ENCODE measurements at regions not wholly inside any gene's neighbourhood (a gene's known extent, or its start where the extent isn't known, plus 50 kb on each side); places are given as distances from the start of the nearest gene placed in this dataset.

GRCh38 chr22:49028111-49028510 lies 799.6 kb downstream of the BRD1 start:
- Histone ChIP-seq H2AFZ (ENCODE audit: low read length) (no peak overlapping the region), H3K79me2 (ENCODE audit: low read length) (no peaks in the 10 kb centered on the region), H3K27ac (ENCODE audit: low read length) (no peak overlapping the region), H3K27me3 (ENCODE audit: low read length) (no peaks in the 10 kb centered on the region), H4K20me1 (ENCODE audit: insufficient read depth, low read depth, low read length) (no peaks in the 10 kb centered on the region), H3K4me3 (ENCODE audit: low read length) (no peak overlapping the region), H3K36me3 (ENCODE audit: insufficient read depth, low read length) (no peaks in the 10 kb centered on the region), H3K9me3 (ENCODE audit: low read length) (no peaks in the 10 kb centered on the region), H3K4me2 (ENCODE audit: low read depth, low read length, poor library complexity, severe bottlenecking) (no peak overlapping the region), H3K4me1 (ENCODE audit: low read length) (no peaks in the 10 kb centered on the region), H3K9ac (ENCODE audit: low read length) (no peak overlapping the region), H3K9me2 (replicated peaks; ENCODE audit: insufficient read depth, low read length) (no peaks in the 10 kb centered on the region)
- DNase-seq, result no peak

GRCh38 chr22:49027368-49027670 lies 800.4 kb downstream of the BRD1 start:
- Histone ChIP-seq H3K27ac (ENCODE audit: low read length) (no peak overlapping the region), H3K4me3 (ENCODE audit: low read length) (no peak overlapping the region), H4K20me1 (ENCODE audit: insufficient read depth, low read depth, low read length) (no peaks in the 10 kb centered on the region), H3K9ac (ENCODE audit: low read length) (no peak overlapping the region), H3K4me2 (ENCODE audit: low read depth, low read length, poor library complexity, severe bottlenecking) (no peak overlapping the region), H3K9me2 (replicated peaks; ENCODE audit: insufficient read depth, low read length) (no peaks in the 10 kb centered on the region), H3K4me1 (ENCODE audit: low read length) (no peaks in the 10 kb centered on the region), H3K36me3 (ENCODE audit: insufficient read depth, low read length) (no peaks in the 10 kb centered on the region), H3K27me3 (ENCODE audit: low read length) (no peaks in the 10 kb centered on the region), H3K79me2 (ENCODE audit: low read length) (no peaks in the 10 kb centered on the region), H3K9me3 (ENCODE audit: low read length) (no peaks in the 10 kb centered on the region), H2AFZ (ENCODE audit: low read length) (no peak overlapping the region)
- no peak for DNase-seq

DNA sequence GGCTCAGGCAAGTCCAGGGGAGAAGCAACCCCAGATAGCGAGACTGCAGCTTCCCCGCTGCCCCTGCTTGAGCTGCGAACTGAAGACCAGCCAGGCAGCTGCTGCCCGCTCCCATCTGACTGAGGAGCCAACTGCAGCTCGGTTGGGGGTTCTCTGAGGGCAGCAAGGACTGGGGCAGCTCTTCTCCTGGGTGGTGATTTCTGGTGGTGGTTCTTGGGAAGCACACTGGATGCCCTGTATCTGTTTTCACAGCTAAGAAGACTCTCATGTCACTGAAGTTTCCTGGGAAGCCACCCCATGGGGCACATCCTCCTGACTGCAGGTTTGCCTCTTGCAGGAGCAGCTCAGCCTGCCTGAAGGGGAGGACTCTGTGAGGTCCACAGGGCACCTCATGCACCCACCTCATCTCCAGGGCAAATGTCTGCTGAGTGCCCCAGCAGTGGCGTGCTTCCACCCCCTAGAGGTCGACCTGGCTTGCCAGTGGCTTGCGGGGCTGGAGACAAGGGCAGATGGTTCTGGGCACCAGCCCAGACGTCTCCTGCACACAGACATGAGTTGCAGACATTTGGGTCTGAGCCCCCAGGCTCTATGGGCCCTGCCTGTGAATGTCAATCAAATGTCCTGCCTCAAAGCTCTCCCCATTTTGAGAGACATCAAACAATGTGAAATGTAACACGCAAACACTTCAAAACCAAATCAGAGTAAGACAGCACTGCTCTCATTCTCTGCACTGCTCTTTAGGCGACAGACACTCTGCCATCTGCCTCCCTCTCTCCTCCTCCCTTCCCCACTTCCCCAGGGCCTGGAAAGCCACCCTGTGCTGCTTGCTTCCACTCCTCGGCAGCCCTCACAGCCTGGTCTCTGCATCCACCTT lies 800.9 kb downstream of the BRD1 start:
- Histone ChIP-seq H3K9me2 (replicated peaks; ENCODE audit: insufficient read depth, low read length) (no peaks in the 10 kb centered on the region), H3K4me2 (ENCODE audit: low read depth, low read length, poor library complexity, severe bottlenecking) (no peak overlapping the region), H2AFZ (ENCODE audit: low read length) (no peak overlapping the region), H4K20me1 (ENCODE audit: insufficient read depth, low read depth, low read length) (no peaks in the 10 kb centered on the region), H3K9ac (ENCODE audit: low read length) (no peak overlapping the region), H3K27ac (ENCODE audit: low read length) (no peak overlapping the region), H3K79me2 (ENCODE audit: low read length) (no peaks in the 10 kb centered on the region), H3K9me3 (ENCODE audit: low read length) (no peaks in the 10 kb centered on the region), H3K4me1 (ENCODE audit: low read length) (no peaks in the 10 kb centered on the region), H3K36me3 (ENCODE audit: insufficient read depth, low read length) (no peaks in the 10 kb centered on the region), H3K27me3 (ENCODE audit: low read length) (no peaks in the 10 kb centered on the region), H3K4me3 (ENCODE audit: low read length) (no peak overlapping the region)
- DNase-seq, result peak; percentile 73

DNA sequence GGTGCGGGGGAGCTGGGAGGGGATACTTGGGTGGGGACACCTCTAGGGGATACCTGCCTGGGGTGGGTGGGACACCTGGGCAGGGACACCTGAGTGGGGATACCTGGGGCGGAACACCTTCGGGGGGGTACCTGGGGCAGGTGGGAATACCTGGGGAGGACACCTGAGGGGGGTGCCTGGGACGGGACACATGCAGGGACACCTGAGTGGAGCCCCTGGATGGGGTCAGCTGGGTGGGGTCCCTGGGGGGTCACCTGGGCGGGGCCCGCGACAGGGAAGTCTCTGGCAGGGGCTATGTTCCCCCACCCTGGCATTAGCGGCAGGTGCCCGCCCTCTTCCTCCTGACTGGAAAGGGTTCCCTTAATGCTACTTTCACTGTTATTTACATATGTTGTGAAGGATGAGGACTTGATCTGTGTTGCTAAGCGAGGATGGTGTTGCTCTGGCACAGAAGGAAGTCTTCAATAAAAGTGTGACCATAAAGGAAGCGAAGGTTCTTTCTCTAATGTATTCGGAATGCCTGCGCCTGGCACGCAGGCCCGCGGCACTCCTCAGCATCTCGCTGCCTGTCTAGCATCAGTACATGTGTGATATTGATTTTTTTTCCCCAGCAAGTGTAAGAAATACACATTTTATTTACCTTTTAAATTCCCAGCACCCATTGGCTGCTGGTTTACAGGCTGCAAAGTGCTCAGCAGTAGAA lies 801.7 kb downstream of the BRD1 start:
- Histone ChIP-seq H3K9me2 (replicated peaks; ENCODE audit: insufficient read depth, low read length) (no peaks in the 10 kb centered on the region), H3K4me2 (ENCODE audit: low read depth, low read length, poor library complexity, severe bottlenecking) (no peak overlapping the region), H3K36me3 (ENCODE audit: insufficient read depth, low read length) (no peaks in the 10 kb centered on the region), H3K4me3 (ENCODE audit: low read length) (no peak overlapping the region), H3K9me3 (ENCODE audit: low read length) (no peaks in the 10 kb centered on the region), H4K20me1 (ENCODE audit: insufficient read depth, low read depth, low read length) (no peaks in the 10 kb centered on the region), H3K4me1 (ENCODE audit: low read length) (no peaks in the 10 kb centered on the region), H3K27ac (ENCODE audit: low read length) (no peak overlapping the region), H3K9ac (ENCODE audit: low read length) (no peak overlapping the region), H3K79me2 (ENCODE audit: low read length) (no peaks in the 10 kb centered on the region), H2AFZ (ENCODE audit: low read length) (no peak overlapping the region), H3K27me3 (ENCODE audit: low read length) (no peaks in the 10 kb centered on the region)
- DNase-seq, result no peak

DNA sequence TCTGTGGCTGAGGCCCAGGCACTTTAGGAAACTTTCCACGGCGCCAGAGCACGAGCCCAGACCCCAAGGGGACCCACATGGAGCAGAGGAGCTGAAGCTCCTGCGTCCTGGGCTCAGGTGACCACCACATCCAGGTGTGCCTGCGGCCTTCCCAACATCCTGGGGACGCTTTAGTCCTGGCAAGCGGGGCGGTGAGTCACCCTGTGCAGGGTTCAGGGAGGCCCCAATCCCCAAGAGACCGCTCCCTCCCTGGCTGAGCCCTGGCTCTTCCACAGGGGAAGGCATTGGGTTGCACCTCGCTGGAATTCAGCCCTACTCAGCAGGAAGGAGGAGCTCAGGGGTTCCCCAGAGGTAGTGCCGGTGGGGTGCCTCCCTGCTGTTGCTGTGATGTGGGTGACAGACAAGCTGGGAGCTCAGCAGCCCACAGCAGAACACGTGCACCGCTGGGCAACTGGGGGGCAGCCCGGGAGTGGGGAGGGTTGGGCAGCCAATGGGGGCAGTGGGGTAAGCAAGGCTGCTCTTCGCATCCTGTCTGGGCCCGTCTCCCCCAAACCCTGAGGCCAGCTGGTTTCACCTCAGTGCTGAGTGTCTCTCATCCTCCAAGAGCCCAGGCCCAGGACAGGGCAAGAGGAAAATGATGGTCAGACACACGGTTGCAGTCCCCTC lies 802.8 kb downstream of the BRD1 start:
- Histone ChIP-seq H3K9ac (ENCODE audit: low read length) (no peak overlapping the region), H4K20me1 (ENCODE audit: insufficient read depth, low read depth, low read length) (no peaks in the 10 kb centered on the region), H3K79me2 (ENCODE audit: low read length) (no peaks in the 10 kb centered on the region), H2AFZ (ENCODE audit: low read length) (no peak overlapping the region), H3K4me1 (ENCODE audit: low read length) (no peaks in the 10 kb centered on the region), H3K27me3 (ENCODE audit: low read length) (no peaks in the 10 kb centered on the region), H3K4me3 (ENCODE audit: low read length) (no peak overlapping the region), H3K9me3 (ENCODE audit: low read length) (no peaks in the 10 kb centered on the region), H3K9me2 (replicated peaks; ENCODE audit: insufficient read depth, low read length) (no peaks in the 10 kb centered on the region), H3K4me2 (ENCODE audit: low read depth, low read length, poor library complexity, severe bottlenecking) (no peak overlapping the region), H3K27ac (ENCODE audit: low read length) (no peak overlapping the region), H3K36me3 (ENCODE audit: insufficient read depth, low read length) (no peaks in the 10 kb centered on the region)
- no peak for DNase-seq

DNA sequence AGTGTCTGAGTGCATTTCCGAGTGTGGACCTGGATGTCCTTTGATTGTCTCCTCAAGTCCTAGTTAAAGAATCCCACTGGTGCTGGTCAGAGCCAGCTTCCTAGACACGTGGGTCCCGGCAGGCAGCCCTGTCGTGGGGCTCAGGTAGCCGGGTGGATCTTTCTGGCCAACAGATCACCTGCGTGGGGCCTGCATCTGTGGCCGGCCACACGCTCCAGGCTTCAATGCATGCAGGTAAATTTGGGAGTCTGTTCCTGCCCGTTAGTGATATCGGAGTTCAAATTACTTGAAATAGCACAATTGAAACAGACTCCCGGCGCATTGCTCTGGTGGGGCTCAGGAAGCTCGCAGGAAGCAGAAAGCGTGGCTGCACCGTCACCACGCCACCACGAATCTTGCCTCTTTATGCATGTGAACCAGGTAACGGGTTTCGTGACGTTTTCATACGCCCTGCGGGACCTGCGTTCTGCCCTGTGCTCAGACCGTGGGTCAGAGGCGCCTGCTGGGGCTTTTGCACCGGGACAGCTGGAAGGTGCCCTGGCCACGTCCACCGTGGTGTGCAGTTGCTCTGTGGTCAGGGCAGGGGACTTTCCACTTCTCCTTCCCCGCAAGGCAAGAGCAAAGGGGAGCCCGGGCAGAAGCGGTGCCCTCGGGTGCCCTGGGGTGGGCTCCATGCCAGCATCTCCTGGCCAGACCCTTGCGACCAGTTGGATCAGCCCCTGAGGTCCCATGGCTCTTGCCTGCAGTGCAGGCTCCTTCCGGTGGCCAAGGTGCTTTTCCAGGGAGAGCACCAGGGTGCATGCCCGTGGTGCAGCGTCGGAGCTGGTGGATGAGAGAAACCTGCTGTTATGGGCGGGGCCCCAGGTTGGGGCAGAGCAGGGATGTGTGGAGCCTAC lies 803.5 kb downstream of the BRD1 start:
- H3K27me3 ChIP-seq (ENCODE audit: low read length), result no peaks in the 10 kb centered on the region
- H3K4me1 ChIP-seq (ENCODE audit: low read length), result no peaks in the 10 kb centered on the region
- no peak overlapping the region for H3K9ac ChIP-seq (ENCODE audit: low read length)
- no peaks in the 10 kb centered on the region for H3K79me2 ChIP-seq (ENCODE audit: low read length)
- no peak overlapping the region for H2AFZ ChIP-seq (ENCODE audit: low read length)
- no peak overlapping the region for H3K4me2 ChIP-seq (ENCODE audit: low read depth, low read length, poor library complexity, severe bottlenecking)
- H3K9me3 ChIP-seq (ENCODE audit: low read length), result no peaks in the 10 kb centered on the region
- H3K36me3 ChIP-seq (ENCODE audit: insufficient read depth, low read length), result no peaks in the 10 kb centered on the region
- no peak for DNase-seq
- H3K9me2 ChIP-seq (replicated peaks; ENCODE audit: insufficient read depth, low read length), result no peaks in the 10 kb centered on the region
- no peaks in the 10 kb centered on the region for H4K20me1 ChIP-seq (ENCODE audit: insufficient read depth, low read depth, low read length)
- H3K4me3 ChIP-seq (ENCODE audit: low read length), result no peak overlapping the region
- H3K27ac ChIP-seq (ENCODE audit: low read length), result no peak overlapping the region

GRCh38 chr22:49023161-49023878 lies 804.4 kb downstream of the BRD1 start:
- Histone ChIP-seq H3K9me3 (ENCODE audit: low read length) (no peaks in the 10 kb centered on the region), H3K9me2 (replicated peaks; ENCODE audit: insufficient read depth, low read length) (no peaks in the 10 kb centered on the region), H3K4me3 (ENCODE audit: low read length) (no peak overlapping the region), H3K9ac (ENCODE audit: low read length) (no peak overlapping the region), H3K27me3 (ENCODE audit: low read length) (no peaks in the 10 kb centered on the region), H3K79me2 (ENCODE audit: low read length) (no peaks in the 10 kb centered on the region), H3K27ac (ENCODE audit: low read length) (no peak overlapping the region), H3K4me1 (ENCODE audit: low read length) (no peaks in the 10 kb centered on the region), H3K36me3 (ENCODE audit: insufficient read depth, low read length) (no peaks in the 10 kb centered on the region), H4K20me1 (ENCODE audit: insufficient read depth, low read depth, low read length) (no peaks in the 10 kb centered on the region), H2AFZ (ENCODE audit: low read length) (no peak overlapping the region), H3K4me2 (ENCODE audit: low read depth, low read length, poor library complexity, severe bottlenecking) (no peak overlapping the region)
- no peak for DNase-seq

Data from Karpas-422 (cell line).